Ovary (tissue), 7 donors: ENCODE measurements at regions not wholly inside any gene's neighbourhood (a gene's known extent, or its start where the extent isn't known, plus 50 kb on each side); places are given as distances from the start of the nearest gene placed in this dataset.

Experiments used
- DNase-seq, 5 donors: peaks; one replicate each; pipeline ENCODE4 v3.0.0-alpha.2; 2019 to 2020
- H3K27ac ChIP-seq, 2 donors: fragments of 200-600 bp; one replicate each; pipeline versions ENCODE4 v1.5.1 to v1.8.0; 2019 to 2022
- H3K27me3 ChIP-seq: fragments of 200-600 bp; one replicate; pipeline ENCODE4 v1.8.0; 2022
- H3K36me3 ChIP-seq: fragments of 200-600 bp; sonication (generic); one replicate; pipeline ENCODE4 v1.5.1; 2019
- H3K4me1 ChIP-seq: one replicate; pipeline ENCODE4 v1.8.1; 2013; ENCODE audit warnings: mild to moderate bottlenecking, moderate library complexity; ENCODE audit not compliant: insufficient read depth
- H3K4me3 ChIP-seq: fragments of 200-600 bp; sonication (generic); one replicate; pipeline ENCODE4 v1.5.1; 2017
- H3K9me3 ChIP-seq, 2 donors: fragments of 200-600 bp in 1 of 2; sonication (generic) in 1 of 2; one replicate each; pipeline versions ENCODE4 v1.5.1 to v1.8.1; 2013 to 2019; ENCODE audit warnings: mild to moderate bottlenecking in 1 of 2, moderate library complexity in 1 of 2
- CTCF ChIP-seq, 3 donors: fragments of 450-650 bp in 2 of 3; fragments of 200-600 bp in 1 of 3; IDR thresholded peaks; one replicate each; pipeline versions ENCODE4 v1.5.1 to v1.8.0; 2016 to 2022; ENCODE audit warnings: antibody characterized with exemption in 3 of 3, mild to moderate bottlenecking in 1 of 3
- EP300 ChIP-seq: sonication (generic); formaldehyde crosslinking; IDR thresholded peaks from one replicate; pipeline ENCODE4 v1.6.1; 2017; ENCODE audit warnings: antibody characterized with exemption
- POLR2A ChIP-seq: fragments of 450-650 bp; IDR thresholded peaks from one replicate; pipeline ENCODE4 v1.6.1; 2017; ENCODE audit warnings: antibody characterized with exemption, mild to moderate bottlenecking, moderate library complexity
- WGBS, 3 donors: extraction: QIAGEN DNeasy Blood & Tissue Kit in 1 of 3; methylation state at CpG; one replicate each; pipeline versions ENCODE4 v1.1.5 to v1.1.7; 2013 to 2017; 5-methylcytosine and 5-hydroxymethylcytosine counted together
- intact Hi-C, 4 donors: fragments of 100-400 bp; cut with DNase I; formaldehyde crosslinking; loops; one replicate each; pipeline versions ENCODE4 v1.11.0 to v1.15.1; 2022 to 2023
- donor health status: DM: no; HTN: no; CAD: no; lungs with moderate emphysema.
- donor health status: DM: no; HTN: no; CAD: no.
- donor health status: Bipolar disorder and iron deficiency.
- donor health status: DM: no; HTN: no; CAD: no.
- donor health status: DM: yes; HTN: yes; CAD: no.

- Histone ChIP-seq H3K36me3 (no peaks in the 10 kb centered on the region), H3K4me3 (no peak overlapping the region), H3K9me3 (no peaks in the 10 kb centered on the region), H3K4me1 (no peaks in the 10 kb centered on the region), H3K27ac (no peak overlapping the region), H3K27me3 (no peaks in the 10 kb centered on the region)
- no peak for TF ChIP-seq POLR2A
- no peak for TF ChIP-seq EP300
- no peak for TF ChIP-seq CTCF (IDR thresholded peaks at IDR 0.05)
- no peak for DNase-seq
- intact Hi-C loops, result no loop called here
Measured at GRCh38 chr11:27263046-27263445, 100.0 kb downstream of the CCDC34 start.

DNA sequence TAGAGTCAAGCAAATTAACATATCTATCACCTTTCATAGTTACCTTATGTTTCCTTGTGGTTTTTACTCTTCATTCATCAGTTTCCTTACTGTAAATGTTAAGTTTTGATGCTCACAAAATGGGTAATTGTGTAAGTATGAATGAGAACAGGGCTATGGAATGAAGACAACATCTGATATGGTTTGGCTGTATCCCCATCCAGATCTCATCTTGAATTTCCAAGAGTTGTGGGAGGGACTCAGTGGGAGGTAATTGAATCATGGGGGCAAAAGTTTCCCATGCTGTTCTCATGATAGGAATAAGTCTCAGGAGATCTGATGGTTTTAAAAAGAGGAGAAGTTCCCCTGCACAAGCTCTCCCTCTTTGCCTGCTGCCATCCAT is 107.6 kb downstream of the CCDC34 start:
- H3K9me3 ChIP-seq, result no peaks in the 10 kb centered on the region
- no peak for DNase-seq
- intact Hi-C loops, result no loop called here
- no peaks in the 10 kb centered on the region for H3K36me3 ChIP-seq
- no peaks in the 10 kb centered on the region for H3K27me3 ChIP-seq
- H3K4me3 ChIP-seq, result no peak overlapping the region
- TF ChIP-seq EP300 (no peak), CTCF (IDR thresholded peaks at IDR 0.05) (no peak), POLR2A (no peak)
- H3K4me1 ChIP-seq, result no peaks in the 10 kb centered on the region
- no peak overlapping the region for H3K27ac ChIP-seq

DNA sequence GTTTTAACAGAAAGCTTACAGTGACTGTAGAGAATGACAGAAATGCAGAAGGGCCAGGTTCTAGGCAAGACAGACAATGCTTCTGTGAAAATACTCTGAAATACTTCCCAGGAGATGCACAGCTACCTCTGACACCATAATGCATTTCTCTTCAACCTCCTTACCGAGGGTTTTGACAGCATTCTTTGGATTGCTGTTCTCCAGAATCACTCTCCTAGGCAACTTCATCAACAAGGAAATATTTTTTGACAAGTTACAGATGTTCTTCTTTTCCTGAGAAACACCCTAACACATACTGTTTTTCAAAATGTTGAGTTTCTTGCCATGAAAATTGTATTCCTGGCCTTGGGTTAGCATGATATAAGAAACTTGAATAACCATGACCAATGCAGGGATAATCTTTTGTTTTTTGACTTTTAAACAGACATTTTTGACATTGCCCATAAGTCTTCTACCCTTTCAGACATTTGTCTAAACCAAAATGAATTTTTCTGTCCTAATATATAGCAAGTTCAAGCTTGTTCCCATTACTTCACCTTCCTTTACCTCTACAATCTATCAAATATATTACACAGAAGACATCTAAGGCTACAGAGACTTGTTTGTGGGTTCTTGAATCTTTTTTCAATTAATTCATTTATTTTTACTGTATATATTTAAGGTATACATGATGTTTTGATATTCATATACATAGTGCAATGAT is 108.1 kb downstream of the CCDC34 start:
- Histone ChIP-seq H3K27ac (no peak overlapping the region), H3K36me3 (no peaks in the 10 kb centered on the region), H3K4me3 (no peak overlapping the region), H3K9me3 (no peaks in the 10 kb centered on the region), H3K27me3 (no peaks in the 10 kb centered on the region), H3K4me1 (no peaks in the 10 kb centered on the region)
- 5 to 12% (median 6%) methylated on average over 1 of the region's 1 CpG for WGBS, 3 donors
- no peak for TF ChIP-seq POLR2A
- intact Hi-C loops, result no loop called here
- DNase-seq, result no peak

GRCh38 chr11:27253224-27253623 is 109.8 kb downstream of the CCDC34 start:
- Histone ChIP-seq H3K27ac (no peak overlapping the region), H3K27me3 (no peaks in the 10 kb centered on the region), H3K4me1 (no peaks in the 10 kb centered on the region), H3K9me3 (no peaks in the 10 kb centered on the region), H3K36me3 (no peaks in the 10 kb centered on the region), H3K4me3 (no peak overlapping the region)
- DNase-seq, result no peak
- 94 to 97% (median 96%) methylated on average over 1 of the region's 1 CpG for WGBS, 3 donors
- TF ChIP-seq POLR2A, result no peak
- intact Hi-C loops, result no loop called here

DNA sequence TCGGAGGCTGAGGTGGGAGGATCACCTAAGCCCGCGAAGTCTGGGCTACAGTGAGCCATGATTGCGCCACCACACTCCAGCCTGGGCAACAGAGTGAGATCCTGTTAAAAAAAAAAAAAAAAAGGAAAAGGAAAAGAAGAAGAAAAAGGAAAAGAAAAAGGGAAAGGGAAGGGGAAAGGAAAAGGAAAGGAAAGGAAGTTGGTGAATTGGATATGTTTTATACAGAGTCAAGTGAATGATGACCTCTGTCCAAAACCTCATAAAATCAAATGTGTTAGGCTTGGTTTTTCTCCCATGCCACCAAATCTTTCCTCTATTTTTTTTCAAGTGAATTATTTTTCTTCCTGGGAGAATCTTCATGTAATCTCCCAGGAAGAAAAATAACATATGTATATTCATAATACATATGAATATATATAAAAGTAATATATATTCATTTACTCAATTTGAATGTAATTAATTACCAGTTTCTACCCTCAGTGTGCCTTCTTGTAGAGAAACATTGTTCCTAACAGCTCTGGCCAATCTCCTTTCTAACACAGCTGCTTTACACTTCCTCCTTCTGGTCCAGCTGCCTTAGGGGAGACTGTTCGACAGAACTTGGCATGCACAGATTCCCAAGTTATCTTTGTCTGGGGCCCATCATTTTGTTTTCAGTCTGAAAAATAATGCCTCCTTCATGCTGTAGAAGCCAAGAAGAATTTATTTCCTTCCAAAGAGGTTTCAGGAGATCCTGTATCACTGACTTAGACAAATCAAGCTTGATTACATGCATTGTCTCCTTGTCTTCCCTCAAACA is 111.9 kb downstream of the CCDC34 start:
- Histone ChIP-seq H3K4me3 (no peak overlapping the region), H3K4me1 (peaks cover 4% of the 10 kb centered on the region), H3K36me3 (no peaks in the 10 kb centered on the region), H3K27ac (peak overlapping the region in 1 of 2 donors; percentile 38), H3K27me3 (no peaks in the 10 kb centered on the region), H3K9me3 (no peaks in the 10 kb centered on the region)
- intact Hi-C loops, result no loop called here
- WGBS, 3 donors, result 74 to 79% (median 77%) methylated on average over 5 of the region's 5 CpGs
- no peak for DNase-seq
- TF ChIP-seq EP300, result no peak
